Astrocyte (in vitro differentiated cells and primary cell): ENCODE measurements at regions not wholly inside any gene's neighbourhood (a gene's known extent, or its start where the extent isn't known, plus 50 kb on each side); places are given as distances from the start of the nearest gene placed in this dataset.

Experiments used
- DNase-seq: peaks from one replicate; pipeline ENCODE4 v3.0.0-alpha.2; 2010; ENCODE audit warnings: low read depth
- FAIRE-seq: peaks from 2 replicates; lab custom pipeline; 2011; peaks lifted over from hg19 to GRCh38; lab: Jason Lieb, UNC
- H2AFZ ChIP-seq: 2 replicates; pipeline ENCODE4 v1.6.0; 2012; ENCODE audit warnings: low read depth, low read length, inconsistent platforms
- H3K27ac ChIP-seq: 2 replicates; pipeline ENCODE4 v1.5.1; 2011; ENCODE audit warnings: low read depth, low read length, inconsistent platforms
- H3K27me3 ChIP-seq: 2 replicates; pipeline ENCODE4 v1.6.0; 2011; ENCODE audit warnings: low read length, inconsistent platforms; ENCODE audit not compliant: insufficient read depth
- H3K36me3 ChIP-seq: 2 replicates; pipeline ENCODE4 v1.5.1; 2011; ENCODE audit warnings: low read length, inconsistent platforms; ENCODE audit not compliant: insufficient read depth
- H3K4me1 ChIP-seq: 2 replicates; pipeline ENCODE4 v1.5.1; 2011; ENCODE audit warnings: low read length, inconsistent platforms; ENCODE audit not compliant: insufficient read depth
- H3K4me2 ChIP-seq: 2 replicates; pipeline ENCODE4 v1.6.0; 2012; ENCODE audit warnings: low read length, inconsistent platforms
- H3K4me3 ChIP-seq: 2 replicates; pipeline ENCODE4 v1.5.1; 2011; ENCODE audit warnings: low read depth, mild to moderate bottlenecking, low read length, inconsistent platforms; ENCODE audit not compliant: insufficient read depth
- H3K79me2 ChIP-seq: 2 replicates; pipeline ENCODE4 v1.6.0; 2012; ENCODE audit warnings: mild to moderate bottlenecking, low read length, inconsistent platforms; ENCODE audit not compliant: insufficient read depth
- H3K9ac ChIP-seq: 2 replicates; pipeline ENCODE4 v1.6.0; 2012; ENCODE audit warnings: mild to moderate bottlenecking, low read length, inconsistent platforms
- H3K9me3 ChIP-seq: 2 replicates; pipeline ENCODE4 v1.5.1; 2012; ENCODE audit warnings: low read depth, mild to moderate bottlenecking, low read length, inconsistent platforms; ENCODE audit not compliant: insufficient read depth
- H4K20me1 ChIP-seq: 2 replicates; pipeline ENCODE4 v1.6.0; 2012; ENCODE audit warnings: low read length, inconsistent platforms; ENCODE audit not compliant: insufficient read depth
- H3K27ac Mint-ChIP-seq: one replicate; pipeline ENCODE4 v1.8.0; 2021; ENCODE audit warnings: mild to moderate bottlenecking, mixed read lengths; ENCODE audit not compliant: unreplicated experiment
- H3K27me3 Mint-ChIP-seq: one replicate; pipeline ENCODE4 v1.8.0; 2021; ENCODE audit warnings: low read depth, mixed read lengths; ENCODE audit not compliant: unreplicated experiment
- H3K36me3 Mint-ChIP-seq: one replicate; pipeline ENCODE4 v1.8.0; 2021; ENCODE audit warnings: low read depth, mixed read lengths; ENCODE audit not compliant: unreplicated experiment
- H3K4me1 Mint-ChIP-seq: one replicate; pipeline ENCODE4 v1.8.0; 2021; ENCODE audit warnings: low read depth, mixed read lengths; ENCODE audit not compliant: unreplicated experiment
- H3K4me3 Mint-ChIP-seq: one replicate; pipeline ENCODE4 v1.8.0; 2021; ENCODE audit warnings: mild to moderate bottlenecking, moderate library complexity, mixed read lengths; ENCODE audit not compliant: unreplicated experiment
- H3K9me3 Mint-ChIP-seq: one replicate; pipeline ENCODE4 v1.8.0; 2021; ENCODE audit warnings: mild to moderate bottlenecking, mixed read lengths; ENCODE audit not compliant: unreplicated experiment
- EZH2 ChIP-seq: IDR thresholded peaks from 2 replicates; pipeline ENCODE4 v1.6.1; 2012; ENCODE audit warnings: mild to moderate bottlenecking, low read length, inconsistent platforms; ENCODE audit not compliant: insufficient read depth
- TF ChIP-seq, protein P1 (sequence below): IDR thresholded peaks from 2 replicates; pipeline ENCODE4 v1.5.1; 2011; ENCODE audit warnings: low read depth, mild to moderate bottlenecking, inconsistent platforms, low read length, moderate library complexity; ENCODE audit not compliant: insufficient read depth

DNA sequence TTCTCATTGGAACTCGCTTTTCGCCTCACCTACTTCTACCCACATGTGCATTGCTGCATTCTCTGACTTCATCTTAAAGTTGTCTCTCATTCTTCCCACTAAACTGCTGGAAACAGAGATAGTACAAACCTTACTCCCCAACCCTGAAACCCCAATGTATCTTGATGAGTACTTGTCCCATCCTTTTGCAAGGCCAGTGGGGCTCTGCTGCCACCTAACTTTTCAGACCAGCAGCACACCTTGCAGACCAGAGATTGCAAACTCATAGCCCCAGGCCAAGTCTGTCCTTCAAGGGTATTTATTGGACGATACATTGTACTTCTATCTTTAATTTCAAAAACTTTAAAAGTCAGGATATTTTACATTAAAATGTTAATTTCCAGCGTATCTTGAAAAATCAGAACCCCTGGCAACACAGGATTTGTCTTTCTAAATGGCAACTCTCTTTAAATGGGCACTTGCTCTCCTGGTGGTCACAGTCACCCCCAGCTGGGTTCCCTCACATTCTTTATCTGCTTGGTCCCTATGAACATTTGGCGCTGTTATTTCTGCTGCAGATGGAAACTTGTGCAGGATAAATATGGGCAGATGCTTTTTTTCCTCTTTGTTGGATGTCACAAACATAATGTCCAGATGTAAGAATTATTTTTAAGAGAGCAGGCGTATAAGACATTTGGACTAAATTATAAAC is 83.9 kb downstream of the SOD2 start:
- no peak overlapping the region for H2AFZ ChIP-seq
- Mint-ChIP-seq H3K9me3 (no peaks in the 10 kb centered on the region), H3K27ac (no peak overlapping the region), H3K36me3 (no peaks in the 10 kb centered on the region), H3K4me3 (no peak overlapping the region), H3K27me3 (no peaks in the 10 kb centered on the region), H3K4me1 (no peaks in the 10 kb centered on the region)
- H3K79me2 ChIP-seq: no peaks in the 10 kb centered on the region
- DNase-seq (peak; percentile 25), FAIRE-seq (no peak)
- no peaks in the 10 kb centered on the region for H3K9me3 ChIP-seq
- no peaks in the 10 kb centered on the region for H3K36me3 ChIP-seq
- H3K27ac ChIP-seq: no peak overlapping the region
- TF ChIP-seq EZH2: no peak
- TF ChIP-seq, protein P1, sequence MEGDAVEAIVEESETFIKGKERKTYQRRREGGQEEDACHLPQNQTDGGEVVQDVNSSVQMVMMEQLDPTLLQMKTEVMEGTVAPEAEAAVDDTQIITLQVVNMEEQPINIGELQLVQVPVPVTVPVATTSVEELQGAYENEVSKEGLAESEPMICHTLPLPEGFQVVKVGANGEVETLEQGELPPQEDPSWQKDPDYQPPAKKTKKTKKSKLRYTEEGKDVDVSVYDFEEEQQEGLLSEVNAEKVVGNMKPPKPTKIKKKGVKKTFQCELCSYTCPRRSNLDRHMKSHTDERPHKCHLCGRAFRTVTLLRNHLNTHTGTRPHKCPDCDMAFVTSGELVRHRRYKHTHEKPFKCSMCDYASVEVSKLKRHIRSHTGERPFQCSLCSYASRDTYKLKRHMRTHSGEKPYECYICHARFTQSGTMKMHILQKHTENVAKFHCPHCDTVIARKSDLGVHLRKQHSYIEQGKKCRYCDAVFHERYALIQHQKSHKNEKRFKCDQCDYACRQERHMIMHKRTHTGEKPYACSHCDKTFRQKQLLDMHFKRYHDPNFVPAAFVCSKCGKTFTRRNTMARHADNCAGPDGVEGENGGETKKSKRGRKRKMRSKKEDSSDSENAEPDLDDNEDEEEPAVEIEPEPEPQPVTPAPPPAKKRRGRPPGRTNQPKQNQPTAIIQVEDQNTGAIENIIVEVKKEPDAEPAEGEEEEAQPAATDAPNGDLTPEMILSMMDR: peak; percentile 50
- H3K4me2 ChIP-seq: no peak overlapping the region
- no peak overlapping the region for H3K4me3 ChIP-seq
- no peaks in the 10 kb centered on the region for H3K4me1 ChIP-seq
- H3K27me3 ChIP-seq: no peaks in the 10 kb centered on the region
- no peak overlapping the region for H3K9ac ChIP-seq
- no peaks in the 10 kb centered on the region for H4K20me1 ChIP-seq

DNA sequence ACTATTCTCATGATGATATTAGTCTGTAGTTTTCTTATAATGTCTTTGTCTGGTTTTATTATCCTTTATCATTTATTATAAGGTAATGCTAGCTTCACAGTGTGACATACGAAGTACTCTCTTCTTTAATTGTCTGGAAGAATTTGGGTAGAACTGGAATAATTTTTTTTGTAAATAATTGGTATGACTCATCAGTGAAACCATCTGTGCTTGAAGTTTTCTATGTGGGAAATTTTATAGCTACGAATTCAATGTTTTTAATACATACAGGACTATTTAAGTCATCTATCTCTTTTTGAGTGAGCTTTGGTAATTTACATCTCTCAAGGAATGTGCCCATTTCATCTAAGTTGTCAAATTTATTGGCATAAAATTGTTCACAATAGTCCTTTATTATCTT is 86.3 kb downstream of the SOD2 start:
- no peaks in the 10 kb centered on the region for H3K27me3 ChIP-seq
- no peak for TF ChIP-seq EZH2
- TF ChIP-seq, protein P1: no peak
- H3K27me3 Mint-ChIP-seq: peaks cover 6% of the 10 kb centered on the region
- H2AFZ ChIP-seq: no peak overlapping the region
- no peak overlapping the region for H3K4me3 Mint-ChIP-seq
- H3K4me2 ChIP-seq: no peak overlapping the region
- no peak overlapping the region for H3K4me3 ChIP-seq
- H3K27ac ChIP-seq: no peak overlapping the region
- no peaks in the 10 kb centered on the region for H4K20me1 ChIP-seq
- H3K9me3 Mint-ChIP-seq: no peaks in the 10 kb centered on the region
- H3K36me3 Mint-ChIP-seq: peaks cover 2% of the 10 kb centered on the region
- peak; percentile 6 for DNase-seq
- H3K79me2 ChIP-seq: no peaks in the 10 kb centered on the region
- no peaks in the 10 kb centered on the region for H3K4me1 ChIP-seq
- no peak for FAIRE-seq
- no peaks in the 10 kb centered on the region for H3K36me3 ChIP-seq
- H3K9ac ChIP-seq: no peak overlapping the region
- H3K9me3 ChIP-seq: peaks cover 3% of the 10 kb centered on the region
- no peaks in the 10 kb centered on the region for H3K4me1 Mint-ChIP-seq
- no peak overlapping the region for H3K27ac Mint-ChIP-seq

DNA sequence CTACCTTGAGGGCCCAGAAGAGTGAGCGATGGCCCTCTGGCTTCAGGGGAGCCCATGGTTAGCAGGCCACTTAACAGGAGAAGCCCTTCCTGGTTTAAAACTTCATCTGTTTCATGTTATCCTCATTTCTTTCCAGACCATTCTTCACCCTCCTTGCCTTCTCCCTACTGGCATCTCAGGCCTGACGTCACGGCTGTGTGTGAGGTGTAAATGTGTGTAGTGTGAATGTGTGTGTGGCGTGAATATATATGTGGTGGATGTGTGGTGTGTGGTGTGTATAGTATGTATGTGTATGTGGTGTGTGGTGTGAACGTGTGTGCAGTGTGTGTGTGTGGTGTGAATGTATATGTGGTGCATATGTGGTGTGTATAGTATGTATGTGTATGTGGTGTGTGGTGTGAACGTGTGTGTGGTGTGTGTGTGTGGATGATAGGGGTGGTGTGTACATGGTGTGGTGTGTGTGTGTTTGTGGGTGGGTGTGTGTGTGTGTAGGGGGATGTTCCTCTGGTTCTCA is 88.5 kb downstream of the SOD2 start:
- Histone ChIP-seq H4K20me1 (no peaks in the 10 kb centered on the region), H3K4me3 (no peak overlapping the region), H3K27ac (no peak overlapping the region), H3K27me3 (no peaks in the 10 kb centered on the region), H3K9me3 (peaks cover 3% of the 10 kb centered on the region), H3K36me3 (no peaks in the 10 kb centered on the region), H3K9ac (no peak overlapping the region), H3K4me2 (no peak overlapping the region), H3K4me1 (no peaks in the 10 kb centered on the region), H2AFZ (no peak overlapping the region), H3K79me2 (no peaks in the 10 kb centered on the region)
- peaks cover 2% of the 10 kb centered on the region for H3K36me3 Mint-ChIP-seq
- no peak overlapping the region for H3K27ac Mint-ChIP-seq
- no peak overlapping the region for H3K4me3 Mint-ChIP-seq
- no peaks in the 10 kb centered on the region for H3K4me1 Mint-ChIP-seq
- DNase-seq (no peak), FAIRE-seq (no peak)
- TF ChIP-seq, protein P1: no peak
- TF ChIP-seq EZH2: no peak
- peaks cover 11% of the 10 kb centered on the region for H3K27me3 Mint-ChIP-seq
- H3K9me3 Mint-ChIP-seq: no peaks in the 10 kb centered on the region
